Astrocyte (in vitro differentiated cells and primary cell): ENCODE measurements at regions not wholly inside any gene's neighbourhood (a gene's known extent, or its start where the extent isn't known, plus 50 kb on each side); places are given as distances from the start of the nearest gene placed in this dataset.

Source experiments
- DNase-seq: peaks from one replicate; pipeline ENCODE4 v3.0.0-alpha.2; 2010; ENCODE audit warnings: low read depth
- FAIRE-seq: peaks from 2 replicates; lab custom pipeline; 2011; peaks lifted over from hg19 to GRCh38; lab: Jason Lieb, UNC
- H2AFZ ChIP-seq: 2 replicates; pipeline ENCODE4 v1.6.0; 2012; ENCODE audit warnings: low read depth, low read length, inconsistent platforms
- H3K27ac ChIP-seq: 2 replicates; pipeline ENCODE4 v1.5.1; 2011; ENCODE audit warnings: low read depth, low read length, inconsistent platforms
- H3K27me3 ChIP-seq: 2 replicates; pipeline ENCODE4 v1.6.0; 2011; ENCODE audit warnings: low read length, inconsistent platforms; ENCODE audit not compliant: insufficient read depth
- H3K36me3 ChIP-seq: 2 replicates; pipeline ENCODE4 v1.5.1; 2011; ENCODE audit warnings: low read length, inconsistent platforms; ENCODE audit not compliant: insufficient read depth
- H3K4me1 ChIP-seq: 2 replicates; pipeline ENCODE4 v1.5.1; 2011; ENCODE audit warnings: low read length, inconsistent platforms; ENCODE audit not compliant: insufficient read depth
- H3K4me2 ChIP-seq: 2 replicates; pipeline ENCODE4 v1.6.0; 2012; ENCODE audit warnings: low read length, inconsistent platforms
- H3K4me3 ChIP-seq: 2 replicates; pipeline ENCODE4 v1.5.1; 2011; ENCODE audit warnings: low read depth, mild to moderate bottlenecking, low read length, inconsistent platforms; ENCODE audit not compliant: insufficient read depth
- H3K79me2 ChIP-seq: 2 replicates; pipeline ENCODE4 v1.6.0; 2012; ENCODE audit warnings: mild to moderate bottlenecking, low read length, inconsistent platforms; ENCODE audit not compliant: insufficient read depth
- H3K9ac ChIP-seq: 2 replicates; pipeline ENCODE4 v1.6.0; 2012; ENCODE audit warnings: mild to moderate bottlenecking, low read length, inconsistent platforms
- H3K9me3 ChIP-seq: 2 replicates; pipeline ENCODE4 v1.5.1; 2012; ENCODE audit warnings: low read depth, mild to moderate bottlenecking, low read length, inconsistent platforms; ENCODE audit not compliant: insufficient read depth
- H4K20me1 ChIP-seq: 2 replicates; pipeline ENCODE4 v1.6.0; 2012; ENCODE audit warnings: low read length, inconsistent platforms; ENCODE audit not compliant: insufficient read depth
- H3K27ac Mint-ChIP-seq: one replicate; pipeline ENCODE4 v1.8.0; 2021; ENCODE audit warnings: mild to moderate bottlenecking, mixed read lengths; ENCODE audit not compliant: unreplicated experiment
- H3K27me3 Mint-ChIP-seq: one replicate; pipeline ENCODE4 v1.8.0; 2021; ENCODE audit warnings: low read depth, mixed read lengths; ENCODE audit not compliant: unreplicated experiment
- H3K36me3 Mint-ChIP-seq: one replicate; pipeline ENCODE4 v1.8.0; 2021; ENCODE audit warnings: low read depth, mixed read lengths; ENCODE audit not compliant: unreplicated experiment
- H3K4me1 Mint-ChIP-seq: one replicate; pipeline ENCODE4 v1.8.0; 2021; ENCODE audit warnings: low read depth, mixed read lengths; ENCODE audit not compliant: unreplicated experiment
- H3K4me3 Mint-ChIP-seq: one replicate; pipeline ENCODE4 v1.8.0; 2021; ENCODE audit warnings: mild to moderate bottlenecking, moderate library complexity, mixed read lengths; ENCODE audit not compliant: unreplicated experiment
- H3K9me3 Mint-ChIP-seq: one replicate; pipeline ENCODE4 v1.8.0; 2021; ENCODE audit warnings: mild to moderate bottlenecking, mixed read lengths; ENCODE audit not compliant: unreplicated experiment
- EZH2 ChIP-seq: IDR thresholded peaks from 2 replicates; pipeline ENCODE4 v1.6.1; 2012; ENCODE audit warnings: mild to moderate bottlenecking, low read length, inconsistent platforms; ENCODE audit not compliant: insufficient read depth
- TF ChIP-seq, protein P1 (sequence below): IDR thresholded peaks from 2 replicates; pipeline ENCODE4 v1.5.1; 2011; ENCODE audit warnings: low read depth, mild to moderate bottlenecking, inconsistent platforms, low read length, moderate library complexity; ENCODE audit not compliant: insufficient read depth

GRCh38 chr11:45051621-45052020 lies 94.8 kb upstream of the PRDM11 start:
- Histone ChIP-seq H3K79me2 (no peaks in the 10 kb centered on the region), H2AFZ (no peak overlapping the region), H3K27me3 (peaks cover 6% of the 10 kb centered on the region), H3K4me1 (no peaks in the 10 kb centered on the region), H3K9ac (no peak overlapping the region), H3K27ac (no peak overlapping the region), H3K4me3 (no peak overlapping the region), H3K36me3 (no peaks in the 10 kb centered on the region), H3K4me2 (no peak overlapping the region), H3K9me3 (no peaks in the 10 kb centered on the region), H4K20me1 (no peaks in the 10 kb centered on the region)
- H3K27me3 Mint-ChIP-seq = peaks cover 48% of the 10 kb centered on the region
- H3K4me3 Mint-ChIP-seq = no peak overlapping the region
- H3K9me3 Mint-ChIP-seq = no peaks in the 10 kb centered on the region
- FAIRE-seq (no peak), DNase-seq (no peak)
- H3K4me1 Mint-ChIP-seq = no peaks in the 10 kb centered on the region
- H3K36me3 Mint-ChIP-seq = no peaks in the 10 kb centered on the region
- H3K27ac Mint-ChIP-seq = no peak overlapping the region
- TF ChIP-seq, protein P1, sequence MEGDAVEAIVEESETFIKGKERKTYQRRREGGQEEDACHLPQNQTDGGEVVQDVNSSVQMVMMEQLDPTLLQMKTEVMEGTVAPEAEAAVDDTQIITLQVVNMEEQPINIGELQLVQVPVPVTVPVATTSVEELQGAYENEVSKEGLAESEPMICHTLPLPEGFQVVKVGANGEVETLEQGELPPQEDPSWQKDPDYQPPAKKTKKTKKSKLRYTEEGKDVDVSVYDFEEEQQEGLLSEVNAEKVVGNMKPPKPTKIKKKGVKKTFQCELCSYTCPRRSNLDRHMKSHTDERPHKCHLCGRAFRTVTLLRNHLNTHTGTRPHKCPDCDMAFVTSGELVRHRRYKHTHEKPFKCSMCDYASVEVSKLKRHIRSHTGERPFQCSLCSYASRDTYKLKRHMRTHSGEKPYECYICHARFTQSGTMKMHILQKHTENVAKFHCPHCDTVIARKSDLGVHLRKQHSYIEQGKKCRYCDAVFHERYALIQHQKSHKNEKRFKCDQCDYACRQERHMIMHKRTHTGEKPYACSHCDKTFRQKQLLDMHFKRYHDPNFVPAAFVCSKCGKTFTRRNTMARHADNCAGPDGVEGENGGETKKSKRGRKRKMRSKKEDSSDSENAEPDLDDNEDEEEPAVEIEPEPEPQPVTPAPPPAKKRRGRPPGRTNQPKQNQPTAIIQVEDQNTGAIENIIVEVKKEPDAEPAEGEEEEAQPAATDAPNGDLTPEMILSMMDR = no peak
- no peak for TF ChIP-seq EZH2

GRCh38 chr11:45052361-45052760 lies 94.1 kb upstream of the PRDM11 start:
- no peak overlapping the region for H3K9ac ChIP-seq
- Mint-ChIP-seq H3K9me3 (no peaks in the 10 kb centered on the region), H3K36me3 (no peaks in the 10 kb centered on the region), H3K4me1 (no peaks in the 10 kb centered on the region), H3K27me3 (peaks cover 53% of the 10 kb centered on the region), H3K27ac (no peak overlapping the region), H3K4me3 (no peak overlapping the region)
- no peaks in the 10 kb centered on the region for H3K36me3 ChIP-seq
- TF ChIP-seq, protein P1 = no peak
- no peak for TF ChIP-seq EZH2
- no peaks in the 10 kb centered on the region for H3K4me1 ChIP-seq
- FAIRE-seq (no peak), DNase-seq (no peak)
- H2AFZ ChIP-seq = no peak overlapping the region
- H3K27ac ChIP-seq = no peak overlapping the region
- no peaks in the 10 kb centered on the region for H4K20me1 ChIP-seq
- H3K4me3 ChIP-seq = no peak overlapping the region
- peaks cover 6% of the 10 kb centered on the region for H3K27me3 ChIP-seq
- no peak overlapping the region for H3K4me2 ChIP-seq
- no peaks in the 10 kb centered on the region for H3K79me2 ChIP-seq
- H3K9me3 ChIP-seq = no peaks in the 10 kb centered on the region

DNA sequence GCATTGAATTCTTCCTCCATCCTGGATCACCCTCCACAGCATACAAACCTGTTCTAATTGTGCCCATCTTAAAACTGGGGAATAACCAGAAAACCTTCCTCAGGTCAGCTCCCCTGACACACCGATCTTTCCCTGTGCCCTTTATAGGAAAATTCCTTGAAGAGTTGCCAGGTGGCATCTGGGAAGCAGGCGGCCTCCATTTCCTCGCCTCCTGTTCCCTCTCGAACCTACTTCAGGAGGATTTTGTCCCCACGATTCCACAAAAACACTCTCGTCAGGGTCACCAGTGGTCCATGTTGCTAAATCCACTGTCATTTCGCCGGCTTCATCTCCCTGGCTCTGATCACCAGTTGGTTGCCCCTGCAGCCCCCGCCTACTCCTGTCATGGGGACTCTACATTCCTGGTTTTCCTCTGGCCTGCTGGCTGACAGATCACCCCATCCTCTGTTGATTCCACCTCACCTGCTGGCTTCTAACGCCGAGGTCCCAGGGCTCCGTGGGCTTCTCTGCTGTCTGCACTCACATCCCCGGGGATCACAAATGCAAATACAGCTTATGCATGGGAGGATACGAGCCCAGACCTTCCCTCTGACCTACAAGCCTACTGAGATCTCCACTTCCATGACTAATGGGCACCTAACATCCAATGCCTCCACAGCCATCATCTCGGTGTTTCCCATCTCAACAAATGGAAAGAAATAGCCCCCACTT lies 92.5 kb upstream of the PRDM11 start:
- Histone ChIP-seq H3K36me3 (no peaks in the 10 kb centered on the region), H3K9me3 (no peaks in the 10 kb centered on the region), H3K4me3 (no peak overlapping the region), H3K27me3 (peaks cover 6% of the 10 kb centered on the region), H3K4me1 (no peaks in the 10 kb centered on the region), H4K20me1 (no peaks in the 10 kb centered on the region), H3K9ac (no peak overlapping the region), H2AFZ (no peak overlapping the region), H3K27ac (no peak overlapping the region), H3K79me2 (no peaks in the 10 kb centered on the region), H3K4me2 (no peak overlapping the region)
- Mint-ChIP-seq H3K4me3 (no peak overlapping the region), H3K9me3 (no peaks in the 10 kb centered on the region), H3K27me3 (peaks cover 49% of the 10 kb centered on the region), H3K36me3 (no peaks in the 10 kb centered on the region), H3K27ac (no peak overlapping the region), H3K4me1 (no peaks in the 10 kb centered on the region)
- DNase-seq (no peak), FAIRE-seq (no peak)
- no peak for TF ChIP-seq EZH2
- TF ChIP-seq, protein P1 = no peak
